KMS-11 (cell line): ENCODE measurements at regions not wholly inside any gene's neighbourhood (a gene's known extent, or its start where the extent isn't known, plus 50 kb on each side); places are given as distances from the start of the nearest gene placed in this dataset.

Experiments
- H2AFZ ChIP-seq: fragments of 200-600 bp; sonication (generic); 2 replicates; pipeline ENCODE4 v1.6.1; 2016; ENCODE audit warnings: antibody characterized with exemption, mixed run types, low read depth
- H3K27ac ChIP-seq: fragments of 200-600 bp; sonication (generic); 2 replicates; pipeline ENCODE4 v1.6.1; 2016; ENCODE audit warnings: mild to moderate bottlenecking, mixed run types
- H3K27me3 ChIP-seq: fragments of 200-600 bp; sonication (generic); 2 replicates; pipeline ENCODE4 v1.6.1; 2017; ENCODE audit warnings: mild to moderate bottlenecking, low read depth, mixed run types, moderate library complexity; ENCODE audit not compliant: insufficient read depth
- H3K36me3 ChIP-seq: fragments of 200-600 bp; sonication (generic); 2 replicates; pipeline ENCODE4 v1.6.1; 2017; ENCODE audit warnings: mild to moderate bottlenecking, mixed run types; ENCODE audit not compliant: insufficient read depth
- H3K4me1 ChIP-seq: fragments of 200-600 bp; sonication (generic); 2 replicates; pipeline ENCODE4 v1.6.1; 2016; ENCODE audit warnings: mild to moderate bottlenecking, low read depth, mixed run types; ENCODE audit not compliant: poor library complexity, severe bottlenecking
- H3K4me2 ChIP-seq: fragments of 200-600 bp; sonication (generic); 2 replicates; pipeline ENCODE4 v1.7.0; 2016; ENCODE audit warnings: mild to moderate bottlenecking, mixed run types
- H3K4me3 ChIP-seq: fragments of 200-600 bp; sonication (generic); IDR thresholded peaks from 2 replicates; pipeline ENCODE4 v1.6.1; 2017; ENCODE audit warnings: low read depth, low read length, mixed read lengths; ENCODE audit not compliant: insufficient read depth
- H3K79me2 ChIP-seq: fragments of 200-600 bp; sonication (generic); 2 replicates; pipeline ENCODE4 v1.6.1; 2016; ENCODE audit warnings: low read depth, mixed run types; ENCODE audit not compliant: insufficient read depth
- H3K9ac ChIP-seq: fragments of 200-600 bp; sonication (generic); 2 replicates; pipeline ENCODE4 v1.6.1; 2016; ENCODE audit warnings: mild to moderate bottlenecking, mixed run types
- H4K20me1 ChIP-seq: fragments of 200-600 bp; sonication (generic); 2 replicates; pipeline ENCODE4 v1.6.1; 2016; ENCODE audit warnings: mild to moderate bottlenecking, mixed run types; ENCODE audit not compliant: insufficient read depth
- CTCF ChIP-seq: fragments of 200-600 bp; sonication (generic); conservative IDR thresholded peaks from 2 replicates; pipeline ENCODE4 v1.6.1; 2017; ENCODE audit warnings: low read depth, mild to moderate bottlenecking, antibody characterized with exemption, low read length, moderate library complexity, mixed read lengths

DNA sequence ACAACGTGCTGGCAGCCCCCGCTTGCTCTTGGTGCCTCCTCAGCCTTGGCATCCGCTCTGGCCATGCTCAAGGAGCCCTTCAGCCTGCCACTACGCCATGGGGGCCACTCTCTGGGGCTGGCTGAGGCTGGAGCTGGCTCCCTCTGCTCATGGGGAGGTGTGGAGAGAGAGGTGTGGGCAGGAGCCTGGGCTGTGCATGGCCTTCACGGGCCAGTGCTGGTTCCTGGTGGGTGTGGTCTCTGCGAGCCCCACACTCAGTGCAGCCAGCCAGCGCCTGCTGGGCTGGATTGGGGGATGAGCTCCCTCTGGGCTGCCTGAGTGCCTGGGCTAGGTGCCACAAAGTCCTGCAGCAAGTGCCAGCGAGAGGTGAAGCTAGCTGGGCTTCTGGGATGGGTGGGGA lies 1289.1 kb downstream of the OLFM4 start:
- Histone ChIP-seq H4K20me1 (no peaks in the 10 kb centered on the region), H3K4me2 (no peak overlapping the region), H3K36me3 (no peaks in the 10 kb centered on the region), H2AFZ (no peak overlapping the region), H3K27me3 (no peaks in the 10 kb centered on the region), H3K27ac (no peak overlapping the region), H3K9ac (no peak overlapping the region), H3K4me3 (no peak overlapping the region), H3K4me1 (no peaks in the 10 kb centered on the region), H3K79me2 (no peaks in the 10 kb centered on the region)
- TF ChIP-seq CTCF, result no peak

- no peaks in the 10 kb centered on the region for H3K36me3 ChIP-seq
- no peaks in the 10 kb centered on the region for H3K27me3 ChIP-seq
- no peaks in the 10 kb centered on the region for H3K79me2 ChIP-seq
- H3K9ac ChIP-seq, result no peak overlapping the region
- no peak overlapping the region for H3K27ac ChIP-seq
- H3K4me1 ChIP-seq, result no peaks in the 10 kb centered on the region
- no peak for TF ChIP-seq CTCF
- no peak overlapping the region for H3K4me2 ChIP-seq
- H3K4me3 ChIP-seq, result no peak overlapping the region
- H2AFZ ChIP-seq, result no peak overlapping the region
- no peaks in the 10 kb centered on the region for H4K20me1 ChIP-seq
Measured at GRCh38 chr13:54337540-54337939, 1308.9 kb downstream of the OLFM4 start.

- H3K27me3 ChIP-seq, result no peaks in the 10 kb centered on the region
- H3K4me1 ChIP-seq, result no peaks in the 10 kb centered on the region
- no peak overlapping the region for H2AFZ ChIP-seq
- no peak overlapping the region for H3K27ac ChIP-seq
- H3K79me2 ChIP-seq, result no peaks in the 10 kb centered on the region
- no peaks in the 10 kb centered on the region for H4K20me1 ChIP-seq
- no peaks in the 10 kb centered on the region for H3K36me3 ChIP-seq
- TF ChIP-seq CTCF, result no peak
- no peak overlapping the region for H3K4me2 ChIP-seq
- no peak overlapping the region for H3K9ac ChIP-seq
- no peak overlapping the region for H3K4me3 ChIP-seq
Measured at GRCh38 chr13:54347531-54347930, 1318.9 kb downstream of the OLFM4 start.

GRCh38 chr13:54356209-54356608 lies 1327.6 kb downstream of the OLFM4 start:
- Histone ChIP-seq H2AFZ (no peak overlapping the region), H3K4me3 (no peak overlapping the region), H3K4me2 (no peak overlapping the region), H4K20me1 (no peaks in the 10 kb centered on the region), H3K27ac (no peak overlapping the region), H3K4me1 (no peaks in the 10 kb centered on the region), H3K36me3 (no peaks in the 10 kb centered on the region), H3K79me2 (no peaks in the 10 kb centered on the region), H3K9ac (no peak overlapping the region), H3K27me3 (no peaks in the 10 kb centered on the region)
- TF ChIP-seq CTCF, result no peak

DNA sequence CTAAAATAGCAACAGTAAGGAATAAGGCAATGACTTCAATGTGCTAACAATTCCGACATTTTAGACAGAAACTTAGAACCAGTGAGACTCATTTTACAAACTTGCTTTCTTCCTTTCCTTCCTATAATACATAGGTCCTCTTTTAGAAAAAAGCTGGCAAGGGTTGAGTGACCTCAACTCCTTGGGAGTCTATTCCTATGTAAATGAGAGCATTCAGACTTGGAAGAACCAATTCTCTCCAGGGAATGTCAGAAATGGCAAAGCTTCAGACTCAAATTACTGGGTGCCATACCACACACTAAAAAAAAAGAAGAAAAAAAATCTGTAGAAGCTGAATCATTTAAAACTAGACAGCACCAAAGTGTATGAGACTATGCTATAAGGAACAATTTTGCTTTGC lies 1328.2 kb downstream of the OLFM4 start:
- TF ChIP-seq CTCF, result no peak
- no peaks in the 10 kb centered on the region for H3K79me2 ChIP-seq
- no peaks in the 10 kb centered on the region for H3K27me3 ChIP-seq
- no peaks in the 10 kb centered on the region for H3K4me1 ChIP-seq
- H2AFZ ChIP-seq, result no peak overlapping the region
- H4K20me1 ChIP-seq, result no peaks in the 10 kb centered on the region
- H3K4me3 ChIP-seq, result no peak overlapping the region
- H3K36me3 ChIP-seq, result no peaks in the 10 kb centered on the region
- H3K27ac ChIP-seq, result no peak overlapping the region
- H3K9ac ChIP-seq, result no peak overlapping the region
- H3K4me2 ChIP-seq, result no peak overlapping the region
